ENCODE measurements at regions not wholly inside any gene's neighbourhood (a gene's known extent, or its start where the extent isn't known, plus 50 kb on each side); places are given as distances from the start of the nearest gene placed in this dataset.

- no peak for TF ChIP-seq ZNF263 (CRISPR knock-in tag; IDR thresholded peaks at IDR 0.05; ENCODE audit: borderline replicate concordance)
- no peak for TF ChIP-seq HMG20A (CRISPR knock-in tag; conservative IDR thresholded peaks at IDR 0.05)
Observed at GRCh38 chr2:215787025-215787424, 226.3 kb downstream of the MREG start (continued).

- no peak overlapping the region; a peak in 1 of 4 replicates for H3K9ac ChIP-seq (ENCODE audit: insufficient read depth in 1 of 2, low read depth in 2 of 2, low read length in 2 of 2)
- H3K4me2 ChIP-seq (ENCODE audit: insufficient read depth, low read length), result no peak overlapping the region
- peak overlapping the region; percentile 56; the same call in 1 of the 2 replicates for H2AFZ ChIP-seq (ENCODE audit: low read depth, low read length)
- H4K20me1 ChIP-seq (replicated peaks; ENCODE audit: control insufficient read depth, insufficient read depth, low read length), result no peaks in the 10 kb centered on the region
- peak; percentile 29; the same call in 1 of the 2 replicates for TF ChIP-seq NFE2 (IDR thresholded peaks at IDR 0.05; ENCODE audit: low read depth)
- no peak for TF ChIP-seq SMARCC2 (IDR thresholded peaks at IDR 0.05; ENCODE audit: low read depth)
- TF ChIP-seq MAFG (tag; conservative IDR thresholded peaks at IDR 0.05), result 0 out of 2 replicates have a peak, but pooled peaks have one; percentile 5
- TF ChIP-seq C11orf30 (IDR thresholded peaks at IDR 0.05; ENCODE audit: low read depth), result peak; percentile 23; the same call in 1 of the 2 replicates
- TF ChIP-seq POLR2H (tag; IDR thresholded peaks at IDR 0.05; ENCODE audit: low read depth), result no peak
- peaks cover 5 to 30% of the 10 kb centered on the region in 2 experiments; a peak in 3 of 5 replicates for H3K4me1 ChIP-seq (replicated peaks in 1 of 2; ENCODE audit: control insufficient read depth in 2 of 2, insufficient read depth in 2 of 2, low read length in 2 of 2)
- no peaks in the 10 kb centered on the region for H3K9me3 ChIP-seq (replicated peaks; ENCODE audit: control insufficient read depth, insufficient read depth, low read depth, low read length)
- ATAC-seq, result no peak
- WGBS (ENCODE audit: insufficient coverage, low coverage, missing lambda C conversion rate), result 62% methylated on average over 3 of the region's 3 CpGs
- H3K27ac ChIP-seq (ENCODE audit: extremely low read depth, low read depth, low read length), result no peak overlapping the region
- H3K36me3 ChIP-seq (ENCODE audit: control insufficient read depth, insufficient read depth, low read length), result no peaks in the 10 kb centered on the region
- intact Hi-C loops (cut with micrococcal nuclease), result no loop called here
- ChIA-PET POLR2A (interaction anchor here (1.5 kb wide), 1 partner anchor 13 kb away, joined by 3 read pairs; no protein-coding TSS in a partner anchor), CTCF (ENCODE audit: low intra/inter-chr PET ratio) (no interaction called here)
- no TSS peak for BruUV-seq (replicated peaks)
- H3K9me1 ChIP-seq (ENCODE audit: control insufficient read depth, insufficient read depth, low read length), result no peaks in the 10 kb centered on the region
- H3K27me3 ChIP-seq (ENCODE audit: control insufficient read depth in 2 of 2, insufficient read depth in 2 of 2, low read length in 2 of 2), result no peaks in the 10 kb centered on the region
- H3K79me2 ChIP-seq (ENCODE audit: control insufficient read depth, insufficient read depth, low read length), result no peaks in the 10 kb centered on the region
- in situ Hi-C loops (cut with MboI), result no loop called here
- FAIRE-seq, result no peak
- no peak overlapping the region for H3K4me3 ChIP-seq
- DNase-seq (ENCODE audit: extremely low read depth in 1 of 4, low spot score in 3 of 4), result no peak
Observed at GRCh38 chr2:215784371-215784783, 229.0 kb downstream of the MREG start.
